HG02623 (cell line): ENCODE measurements at regions not wholly inside any gene's neighbourhood (a gene's known extent, or its start where the extent isn't known, plus 50 kb on each side); places are given as distances from the start of the nearest gene placed in this dataset.

Experiments
- ATAC-seq: cut with Tn5 transposase; IDR thresholded peaks from one replicate; pipeline ENCODE4 v1.9.1; 2021; ENCODE audit warnings: moderate library complexity; ENCODE audit not compliant: unreplicated experiment

- no peak for ATAC-seq
Observed at GRCh38 chr2:181114021-181114420, 133.6 kb downstream of the UBE2E3 start.

DNA sequence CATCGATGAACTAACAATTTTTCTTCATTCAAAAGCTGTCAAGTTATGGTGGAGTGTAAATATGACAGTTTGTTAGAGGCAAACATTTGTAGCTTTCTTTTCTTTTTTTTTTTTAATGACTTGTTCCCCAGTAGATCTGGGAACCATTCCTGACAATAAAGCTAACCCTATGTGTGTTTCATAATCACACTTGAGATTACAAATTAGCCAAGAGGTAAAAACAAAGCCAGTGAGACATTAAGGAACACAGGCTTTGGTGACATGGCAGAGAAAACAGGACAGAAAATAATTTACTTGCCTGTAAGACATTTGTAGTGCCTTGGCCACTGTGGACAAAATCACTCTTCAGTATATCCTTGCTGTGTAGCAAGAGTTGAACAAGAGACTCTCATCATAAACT, 135.9 kb downstream of the UBE2E3 start:
- ATAC-seq, result no peak

DNA sequence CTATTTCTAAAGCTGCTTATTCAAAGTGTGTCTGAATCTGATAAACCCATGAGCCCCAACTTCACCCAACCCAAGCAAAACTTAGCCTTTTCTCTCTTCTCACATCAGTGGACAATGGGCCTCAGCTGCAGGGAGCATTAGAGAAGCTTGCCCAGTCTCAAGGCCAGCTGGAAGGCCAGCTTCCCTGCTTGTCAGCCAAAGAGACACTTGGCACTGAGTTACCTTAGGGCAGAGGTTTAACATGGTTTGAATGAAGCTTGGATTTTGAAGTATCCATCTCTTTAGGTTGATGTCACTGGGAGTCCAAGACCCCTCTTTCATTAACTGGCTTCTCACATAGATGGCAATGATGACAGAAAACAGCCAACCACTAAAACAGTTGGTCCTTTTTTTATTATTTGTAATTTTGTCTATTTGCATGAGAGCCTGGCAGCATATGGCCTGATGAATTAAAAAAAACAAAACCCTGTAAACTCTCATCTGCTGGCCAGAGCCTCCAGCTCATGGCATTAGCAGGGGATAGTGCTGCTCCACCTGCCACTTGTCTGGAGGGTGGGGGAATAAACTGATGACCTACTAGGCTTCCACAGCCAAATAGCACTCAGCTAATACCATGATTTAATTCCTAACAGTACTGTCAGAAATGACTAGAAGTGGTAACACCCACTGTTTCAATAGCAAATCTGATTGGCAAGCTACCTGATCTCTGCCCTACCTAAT, 137.0 kb downstream of the UBE2E3 start:
- ATAC-seq, result no peak

- ATAC-seq, result no peak
Observed at GRCh38 chr2:181120625-181121024, 140.2 kb downstream of the UBE2E3 start.

DNA sequence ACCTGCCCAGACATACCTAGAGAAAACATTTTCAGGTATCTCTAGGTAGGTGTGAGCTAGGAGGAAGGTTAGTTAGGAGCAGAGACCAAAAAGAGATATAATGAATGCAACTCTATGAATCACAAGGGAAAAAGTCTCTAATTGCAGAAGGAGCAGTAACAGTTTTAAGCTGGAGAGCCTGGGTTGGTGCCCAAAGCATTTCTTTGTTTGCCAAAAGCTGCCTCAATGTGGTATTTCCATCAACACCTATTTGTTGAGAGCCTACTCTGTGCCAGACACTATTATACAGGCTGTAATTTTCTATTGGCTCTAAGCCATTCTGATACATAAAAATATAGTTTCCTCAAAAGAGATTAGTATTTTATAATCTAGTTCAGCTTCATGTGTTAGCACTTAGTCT, 141.6 kb downstream of the UBE2E3 start:
- ATAC-seq, result no peak

- ATAC-seq, result no peak
Observed at GRCh38 chr2:181122601-181123000, 142.2 kb downstream of the UBE2E3 start.

GRCh38 chr2:181123798-181124231, 143.4 kb downstream of the UBE2E3 start:
- ATAC-seq, result peak; percentile 87

DNA sequence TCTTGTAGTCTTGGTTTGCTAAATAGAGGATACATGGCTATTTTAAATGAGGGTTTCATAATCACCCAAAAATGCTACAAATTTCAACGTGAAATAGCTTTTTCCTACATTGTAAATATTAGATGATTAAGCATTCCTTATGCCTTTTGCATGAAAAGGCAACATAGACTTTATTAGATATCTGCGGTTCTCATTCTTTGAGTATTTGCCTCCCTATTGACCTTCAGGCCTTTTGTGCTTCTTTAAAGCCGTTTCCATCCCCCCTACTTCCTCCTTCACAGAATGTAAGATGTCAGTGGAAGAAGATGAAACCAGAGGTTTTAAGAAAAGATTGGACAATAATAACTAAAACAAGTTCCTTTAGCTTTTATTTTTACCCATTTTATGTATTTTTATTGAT, 144.1 kb downstream of the UBE2E3 start:
- ATAC-seq, result no peak

DNA sequence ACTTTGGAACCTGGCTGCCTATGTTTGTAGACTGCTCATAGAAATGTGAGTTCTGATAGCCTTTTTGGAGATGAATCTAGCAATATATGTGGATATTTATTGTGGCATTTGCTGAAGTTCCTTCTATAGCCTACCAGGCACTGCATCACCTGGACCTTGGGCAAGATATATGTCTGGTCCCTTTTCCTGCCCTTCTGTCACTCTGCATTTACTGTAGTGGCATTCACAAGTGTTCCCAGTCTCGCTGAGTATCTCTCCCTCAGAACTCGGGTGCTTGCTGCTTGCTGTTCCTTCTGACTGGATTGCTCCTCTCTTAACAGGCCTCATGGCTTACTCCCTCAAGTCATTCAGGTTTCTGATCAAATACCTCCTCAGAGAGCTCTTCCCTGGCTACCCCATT, 145.0 kb downstream of the UBE2E3 start:
- ATAC-seq, result no peak

- ATAC-seq, result no peak
Observed at GRCh38 chr2:181126311-181126868, 146.0 kb downstream of the UBE2E3 start.

DNA sequence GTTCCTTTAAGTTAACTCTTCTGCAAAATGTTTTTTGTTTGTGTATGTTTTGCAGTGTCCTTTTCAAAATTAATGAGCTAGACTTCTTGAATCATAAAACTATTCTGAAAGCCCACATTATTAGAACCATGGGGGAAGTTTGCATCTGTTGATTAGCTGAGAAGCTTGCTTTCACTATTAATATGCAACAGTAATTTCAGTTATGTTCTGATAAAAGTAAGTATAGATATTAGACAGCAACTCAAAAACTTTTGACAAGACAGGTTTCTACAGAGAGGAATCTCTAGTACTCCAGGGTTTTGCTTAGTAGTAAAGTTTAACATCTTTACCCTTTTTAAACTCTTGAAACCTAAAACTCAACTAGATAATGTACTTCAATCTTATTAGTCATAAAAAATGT, 147.8 kb downstream of the UBE2E3 start:
- peak; percentile 50 for ATAC-seq

GRCh38 chr2:181129364-181130056, 149.1 kb downstream of the UBE2E3 start:
- no peak for ATAC-seq

DNA sequence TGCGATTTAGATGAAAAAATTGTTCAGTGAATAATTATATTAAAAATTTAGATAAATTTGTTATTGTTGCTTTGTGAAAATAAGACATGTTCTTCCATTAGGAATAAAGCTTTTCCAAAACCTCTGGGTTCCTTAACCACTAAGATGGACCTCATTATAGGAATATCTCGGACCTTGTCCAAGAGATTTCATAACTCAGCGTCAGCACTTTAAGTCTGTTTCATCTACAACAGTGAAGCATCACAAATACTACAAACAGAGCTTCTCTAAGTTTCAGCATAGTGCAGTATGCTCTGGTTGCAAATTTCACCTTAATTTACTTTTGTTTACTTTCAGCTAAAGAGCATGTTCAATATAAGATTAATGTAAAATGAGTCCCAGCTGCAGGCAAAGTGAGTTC, 150.3 kb downstream of the UBE2E3 start:
- ATAC-seq, result no peak

- no peak for ATAC-seq
Observed at GRCh38 chr2:181131584-181131983, 151.2 kb downstream of the UBE2E3 start.

DNA sequence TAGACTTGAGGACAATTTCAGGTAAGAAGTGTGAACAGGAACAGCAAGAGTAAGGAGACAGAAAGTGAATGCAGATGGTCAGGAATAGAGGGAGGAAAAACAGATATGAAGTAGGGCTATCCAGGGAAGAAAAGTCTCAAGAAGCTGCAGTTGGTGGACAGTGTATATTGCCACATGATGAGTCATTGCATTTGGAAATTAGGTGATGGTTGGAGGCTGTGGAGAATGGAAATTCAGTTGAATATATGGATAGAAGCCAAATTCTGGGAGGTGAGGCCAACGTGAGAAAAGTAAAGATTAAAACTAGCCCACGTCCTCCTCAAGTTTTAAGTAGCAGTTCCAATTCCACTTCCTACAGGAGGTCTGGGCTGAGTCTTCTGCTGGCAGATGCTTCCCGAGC, 158.4 kb downstream of the UBE2E3 start:
- no peak for ATAC-seq

DNA sequence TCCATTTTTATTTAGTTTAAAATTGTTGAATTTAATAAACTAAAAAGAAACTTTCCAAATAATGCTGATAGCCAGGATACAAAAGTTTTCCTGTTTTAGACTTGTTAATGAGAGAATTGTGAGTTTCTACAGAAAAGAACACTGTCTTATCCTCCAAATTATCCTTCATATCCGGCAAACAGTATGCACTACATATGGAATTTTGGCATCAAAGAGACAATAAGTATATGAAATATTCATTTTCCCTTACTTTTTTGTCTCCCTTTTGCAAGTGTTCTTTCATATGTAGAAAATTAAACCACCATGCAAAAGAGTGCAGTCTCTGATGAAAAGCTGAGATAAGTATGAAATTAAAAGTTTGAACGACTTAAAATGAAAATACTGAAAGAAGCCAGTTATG, 159.4 kb downstream of the UBE2E3 start:
- no peak for ATAC-seq

GRCh38 chr2:181140414-181140813, 160.0 kb downstream of the UBE2E3 start:
- no peak for ATAC-seq

GRCh38 chr2:181140928-181141327, 160.5 kb downstream of the UBE2E3 start:
- ATAC-seq, result no peak

DNA sequence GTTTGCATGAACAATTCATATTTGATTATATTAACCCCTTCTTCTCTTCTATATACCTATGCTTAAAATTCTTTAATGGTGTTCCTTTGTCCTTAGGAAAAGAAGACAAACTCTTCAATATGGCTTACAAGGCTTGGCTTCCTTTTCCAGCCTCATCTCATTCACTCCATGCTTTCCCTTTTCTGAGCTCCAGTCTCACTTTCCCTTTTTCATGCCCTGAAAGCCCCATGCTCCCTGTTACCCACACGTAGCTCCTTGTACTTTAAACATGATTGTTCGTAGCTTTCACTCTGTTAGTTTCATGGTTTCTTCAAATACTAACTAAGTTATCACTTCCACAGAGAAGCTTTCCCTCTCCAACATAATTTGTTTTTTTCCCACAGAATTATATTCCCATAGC, 161.3 kb downstream of the UBE2E3 start:
- ATAC-seq, result no peak

GRCh38 chr2:181142514-181142913, 162.1 kb downstream of the UBE2E3 start:
- no peak for ATAC-seq

GRCh38 chr2:181143790-181144300, 163.4 kb downstream of the UBE2E3 start:
- ATAC-seq, result no peak

- no peak for ATAC-seq
Observed at GRCh38 chr2:181145645-181146044, 165.2 kb downstream of the UBE2E3 start.
